ENCODE measurements at regions not wholly inside any gene's neighbourhood (a gene's known extent, or its start where the extent isn't known, plus 50 kb on each side); places are given as distances from the start of the nearest gene placed in this dataset.

DNA sequence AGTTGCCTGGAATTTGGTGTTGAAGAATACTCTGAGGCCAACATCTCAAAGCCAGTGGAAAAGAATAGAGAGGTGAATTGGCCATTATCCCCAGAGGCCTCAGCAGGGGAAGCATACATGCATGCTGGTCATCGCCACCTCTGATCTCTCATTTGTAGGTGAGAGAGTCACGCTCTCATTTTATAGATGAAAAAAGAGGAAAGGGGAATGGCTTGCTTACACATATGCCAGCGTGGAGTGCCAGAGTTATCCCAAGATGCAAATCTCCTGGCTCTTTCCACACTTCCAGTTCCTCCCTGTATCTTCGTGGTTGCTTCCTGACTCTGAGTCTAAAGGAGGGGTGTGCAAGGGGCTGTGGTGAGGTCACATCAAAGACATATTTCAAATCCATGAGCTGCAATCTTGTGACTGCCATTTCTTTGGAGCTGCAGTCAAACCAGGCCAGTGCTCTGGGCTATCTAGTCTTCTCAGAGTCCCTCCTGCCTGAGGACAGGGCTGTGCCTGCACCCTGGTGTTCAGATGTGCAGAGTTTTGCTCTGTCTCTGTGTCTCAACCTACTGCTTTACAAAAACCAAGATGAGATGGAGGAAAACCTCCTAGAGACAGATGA, 324.7 kb downstream of the MYCN start:
- TF ChIP-seq CTCF (IDR thresholded peaks at IDR 0.05) (no peak), POLR2A (IDR thresholded peaks at IDR 0.05) (no peak), POLR2AphosphoS5 (IDR thresholded peaks at IDR 0.05) (no peak)
